HG02884 (cell line): ENCODE measurements at regions not wholly inside any gene's neighbourhood (a gene's known extent, or its start where the extent isn't known, plus 50 kb on each side); places are given as distances from the start of the nearest gene placed in this dataset.
"Not testable (repeated sequence)": the region's sequence is repeated elsewhere in the genome, so short reads cannot be mapped to it uniquely, and the experiment has no call there.

ENCODE experiments used
- ATAC-seq: cut with Tn5 transposase; IDR thresholded peaks from one replicate; pipeline ENCODE4 v1.9.1; 2021; ENCODE audit warnings: mild to moderate bottlenecking, moderate library complexity; ENCODE audit not compliant: unreplicated experiment

GRCh38 chr6:15170126-15170525 lies 75.7 kb upstream of the JARID2 start:
- no peak for ATAC-seq

- no peak for ATAC-seq
These were observed 74.8 kb upstream of the JARID2 start for GRCh38 chr6:15171026-15171425.

- no peak for ATAC-seq
These were observed 69.0 kb upstream of the JARID2 start for GRCh38 chr6:15176816-15177370.

GRCh38 chr6:15183979-15184378 lies 61.9 kb upstream of the JARID2 start:
- no peak for ATAC-seq

- ATAC-seq = peak; percentile 72
These were observed 61.4 kb upstream of the JARID2 start for GRCh38 chr6:15184441-15184861.

- ATAC-seq = not testable (repeated sequence)
These were observed 60.8 kb upstream of the JARID2 start for GRCh38 chr6:15185111-15185510.

- not testable (repeated sequence) for ATAC-seq
These were observed 52.4 kb upstream of the JARID2 start for GRCh38 chr6:15193451-15193850.

GRCh38 chr6:15194453-15194852 lies 51.4 kb upstream of the JARID2 start:
- no peak for ATAC-seq
